ENCODE measurements at regions not wholly inside any gene's neighbourhood (a gene's known extent, or its start where the extent isn't known, plus 50 kb on each side); places are given as distances from the start of the nearest gene placed in this dataset.

DNA sequence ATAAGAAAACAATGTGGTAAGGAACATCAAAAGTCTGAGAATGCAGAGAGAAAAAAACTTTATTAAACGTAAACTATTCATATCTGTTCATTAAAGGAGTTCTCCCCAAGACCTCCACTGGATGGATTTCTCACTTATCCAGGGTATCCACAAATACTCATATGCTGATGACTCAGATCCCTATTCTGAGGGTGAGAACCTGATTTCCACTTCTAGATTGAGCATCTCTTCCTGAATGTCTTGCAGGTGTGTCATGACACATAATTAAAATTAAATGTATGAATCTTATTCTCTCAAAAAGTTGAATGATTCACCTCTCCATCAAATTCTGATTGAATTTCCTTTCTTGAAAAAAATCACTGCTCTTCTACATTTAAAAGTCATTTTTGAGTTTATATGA, 199.9 kb downstream of the MFSD1 start:
- H3K4me3 ChIP-seq = no peak overlapping the region
- H3K27me3 ChIP-seq (ENCODE audit: control insufficient read depth in 2 of 2, insufficient read depth in 2 of 2, low read length in 2 of 2) = no peaks in the 10 kb centered on the region
- in situ Hi-C loops (cut with MboI) (no loop called here), intact Hi-C loops (cut with micrococcal nuclease) (no loop called here)
- no peaks in the 10 kb centered on the region for H3K79me2 ChIP-seq (ENCODE audit: control insufficient read depth, insufficient read depth, low read length)
- no TSS peak for BruUV-seq (replicated peaks)
- H3K9ac ChIP-seq (ENCODE audit: insufficient read depth in 1 of 2, low read depth in 2 of 2, low read length in 2 of 2) = no peak overlapping the region
- 0% methylated on average over 1 of the region's 1 CpG for WGBS (ENCODE audit: insufficient coverage, low coverage, missing lambda C conversion rate)
- DNase-seq (ENCODE audit: extremely low read depth in 1 of 4, low spot score in 3 of 4) (no peak), FAIRE-seq (no peak), ATAC-seq (no peak)
- CTCF ChIA-PET (ENCODE audit: low intra/inter-chr PET ratio) = no interaction called here
- no peaks in the 10 kb centered on the region for H3K9me1 ChIP-seq (ENCODE audit: control insufficient read depth, insufficient read depth, low read length)
- H2AFZ ChIP-seq (ENCODE audit: low read depth, low read length) = no peak overlapping the region
- H3K36me3 ChIP-seq (ENCODE audit: control insufficient read depth, insufficient read depth, low read length) = no peaks in the 10 kb centered on the region
- H3K4me2 ChIP-seq (ENCODE audit: insufficient read depth, low read length) = no peak overlapping the region
- H3K27ac ChIP-seq (ENCODE audit: extremely low read depth, low read depth, low read length) = no peak overlapping the region
- no peaks in the 10 kb centered on the region for H3K4me1 ChIP-seq (replicated peaks in 1 of 2; ENCODE audit: control insufficient read depth in 2 of 2, insufficient read depth in 2 of 2, low read length in 2 of 2)
- H4K20me1 ChIP-seq (replicated peaks; ENCODE audit: control insufficient read depth, insufficient read depth, low read length) = no peaks in the 10 kb centered on the region
- POLR2A ChIA-PET = no interaction called here
- no peaks in the 10 kb centered on the region for H3K9me3 ChIP-seq (replicated peaks; ENCODE audit: control insufficient read depth, insufficient read depth, low read depth, low read length)
- TF ChIP-seq ZEB2 (IDR thresholded peaks at IDR 0.05) (no peak), ZNF584 (CRISPR knock-in tag; IDR thresholded peaks at IDR 0.05; ENCODE audit: low read depth) (no peak), PRPF4 (IDR thresholded peaks at IDR 0.05; ENCODE audit: insufficient read depth, low read depth, low read length, poor library complexity, severe bottlenecking) (no peak), SMAD4 (CRISPR knock-in tag; conservative IDR thresholded peaks at IDR 0.05) (no peak), CBFA2T3 (IDR thresholded peaks at IDR 0.05) (no peak), CTBP1 (IDR thresholded peaks at IDR 0.05; ENCODE audit: borderline replicate concordance) (no peak), NCOA6 (IDR thresholded peaks at IDR 0.05) (no peak), ZNF274 (IDR thresholded peaks at IDR 0.05; ENCODE audit: borderline replicate concordance, low read depth, low read length) (no peak), ZKSCAN1 (IDR thresholded peaks at IDR 0.05; ENCODE audit: low read depth, low read length) (no peak), ZNF311 (CRISPR knock-in tag; IDR thresholded peaks at IDR 0.05) (no peak), CBX2 (IDR thresholded peaks at IDR 0.05; ENCODE audit: insufficient read depth, low read length, poor library complexity, severe bottlenecking) (no peak)
- TF ChIP-seq, protein P1, sequence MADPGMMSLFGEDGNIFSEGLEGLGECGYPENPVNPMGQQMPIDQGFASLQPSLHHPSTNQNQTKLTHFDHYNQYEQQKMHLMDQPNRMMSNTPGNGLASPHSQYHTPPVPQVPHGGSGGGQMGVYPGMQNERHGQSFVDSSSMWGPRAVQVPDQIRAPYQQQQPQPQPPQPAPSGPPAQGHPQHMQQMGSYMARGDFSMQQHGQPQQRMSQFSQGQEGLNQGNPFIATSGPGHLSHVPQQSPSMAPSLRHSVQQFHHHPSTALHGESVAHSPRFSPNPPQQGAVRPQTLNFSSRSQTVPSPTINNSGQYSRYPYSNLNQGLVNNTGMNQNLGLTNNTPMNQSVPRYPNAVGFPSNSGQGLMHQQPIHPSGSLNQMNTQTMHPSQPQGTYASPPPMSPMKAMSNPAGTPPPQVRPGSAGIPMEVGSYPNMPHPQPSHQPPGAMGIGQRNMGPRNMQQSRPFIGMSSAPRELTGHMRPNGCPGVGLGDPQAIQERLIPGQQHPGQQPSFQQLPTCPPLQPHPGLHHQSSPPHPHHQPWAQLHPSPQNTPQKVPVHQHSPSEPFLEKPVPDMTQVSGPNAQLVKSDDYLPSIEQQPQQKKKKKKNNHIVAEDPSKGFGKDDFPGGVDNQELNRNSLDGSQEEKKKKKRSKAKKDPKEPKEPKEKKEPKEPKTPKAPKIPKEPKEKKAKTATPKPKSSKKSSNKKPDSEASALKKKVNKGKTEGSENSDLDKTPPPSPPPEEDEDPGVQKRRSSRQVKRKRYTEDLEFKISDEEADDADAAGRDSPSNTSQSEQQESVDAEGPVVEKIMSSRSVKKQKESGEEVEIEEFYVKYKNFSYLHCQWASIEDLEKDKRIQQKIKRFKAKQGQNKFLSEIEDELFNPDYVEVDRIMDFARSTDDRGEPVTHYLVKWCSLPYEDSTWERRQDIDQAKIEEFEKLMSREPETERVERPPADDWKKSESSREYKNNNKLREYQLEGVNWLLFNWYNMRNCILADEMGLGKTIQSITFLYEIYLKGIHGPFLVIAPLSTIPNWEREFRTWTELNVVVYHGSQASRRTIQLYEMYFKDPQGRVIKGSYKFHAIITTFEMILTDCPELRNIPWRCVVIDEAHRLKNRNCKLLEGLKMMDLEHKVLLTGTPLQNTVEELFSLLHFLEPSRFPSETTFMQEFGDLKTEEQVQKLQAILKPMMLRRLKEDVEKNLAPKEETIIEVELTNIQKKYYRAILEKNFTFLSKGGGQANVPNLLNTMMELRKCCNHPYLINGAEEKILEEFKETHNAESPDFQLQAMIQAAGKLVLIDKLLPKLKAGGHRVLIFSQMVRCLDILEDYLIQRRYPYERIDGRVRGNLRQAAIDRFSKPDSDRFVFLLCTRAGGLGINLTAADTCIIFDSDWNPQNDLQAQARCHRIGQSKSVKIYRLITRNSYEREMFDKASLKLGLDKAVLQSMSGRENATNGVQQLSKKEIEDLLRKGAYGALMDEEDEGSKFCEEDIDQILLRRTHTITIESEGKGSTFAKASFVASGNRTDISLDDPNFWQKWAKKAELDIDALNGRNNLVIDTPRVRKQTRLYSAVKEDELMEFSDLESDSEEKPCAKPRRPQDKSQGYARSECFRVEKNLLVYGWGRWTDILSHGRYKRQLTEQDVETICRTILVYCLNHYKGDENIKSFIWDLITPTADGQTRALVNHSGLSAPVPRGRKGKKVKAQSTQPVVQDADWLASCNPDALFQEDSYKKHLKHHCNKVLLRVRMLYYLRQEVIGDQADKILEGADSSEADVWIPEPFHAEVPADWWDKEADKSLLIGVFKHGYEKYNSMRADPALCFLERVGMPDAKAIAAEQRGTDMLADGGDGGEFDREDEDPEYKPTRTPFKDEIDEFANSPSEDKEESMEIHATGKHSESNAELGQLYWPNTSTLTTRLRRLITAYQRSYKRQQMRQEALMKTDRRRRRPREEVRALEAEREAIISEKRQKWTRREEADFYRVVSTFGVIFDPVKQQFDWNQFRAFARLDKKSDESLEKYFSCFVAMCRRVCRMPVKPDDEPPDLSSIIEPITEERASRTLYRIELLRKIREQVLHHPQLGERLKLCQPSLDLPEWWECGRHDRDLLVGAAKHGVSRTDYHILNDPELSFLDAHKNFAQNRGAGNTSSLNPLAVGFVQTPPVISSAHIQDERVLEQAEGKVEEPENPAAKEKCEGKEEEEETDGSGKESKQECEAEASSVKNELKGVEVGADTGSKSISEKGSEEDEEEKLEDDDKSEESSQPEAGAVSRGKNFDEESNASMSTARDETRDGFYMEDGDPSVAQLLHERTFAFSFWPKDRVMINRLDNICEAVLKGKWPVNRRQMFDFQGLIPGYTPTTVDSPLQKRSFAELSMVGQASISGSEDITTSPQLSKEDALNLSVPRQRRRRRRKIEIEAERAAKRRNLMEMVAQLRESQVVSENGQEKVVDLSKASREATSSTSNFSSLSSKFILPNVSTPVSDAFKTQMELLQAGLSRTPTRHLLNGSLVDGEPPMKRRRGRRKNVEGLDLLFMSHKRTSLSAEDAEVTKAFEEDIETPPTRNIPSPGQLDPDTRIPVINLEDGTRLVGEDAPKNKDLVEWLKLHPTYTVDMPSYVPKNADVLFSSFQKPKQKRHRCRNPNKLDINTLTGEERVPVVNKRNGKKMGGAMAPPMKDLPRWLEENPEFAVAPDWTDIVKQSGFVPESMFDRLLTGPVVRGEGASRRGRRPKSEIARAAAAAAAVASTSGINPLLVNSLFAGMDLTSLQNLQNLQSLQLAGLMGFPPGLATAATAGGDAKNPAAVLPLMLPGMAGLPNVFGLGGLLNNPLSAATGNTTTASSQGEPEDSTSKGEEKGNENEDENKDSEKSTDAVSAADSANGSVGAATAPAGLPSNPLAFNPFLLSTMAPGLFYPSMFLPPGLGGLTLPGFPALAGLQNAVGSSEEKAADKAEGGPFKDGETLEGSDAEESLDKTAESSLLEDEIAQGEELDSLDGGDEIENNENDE (IDR thresholded peaks at IDR 0.05; ENCODE audit: low read depth, low read length) = no peak
